ENCODE measurements at regions not wholly inside any gene's neighbourhood (a gene's known extent, or its start where the extent isn't known, plus 50 kb on each side); places are given as distances from the start of the nearest gene placed in this dataset.
"Not testable (repeated sequence)": the region's sequence is repeated elsewhere in the genome, so short reads cannot be mapped to it uniquely, and the experiment has no call there.

GRCh38 chr5:109992264-109992915 is 302.7 kb downstream of the MAN2A1 start:
- no peak for DNase-seq

DNA sequence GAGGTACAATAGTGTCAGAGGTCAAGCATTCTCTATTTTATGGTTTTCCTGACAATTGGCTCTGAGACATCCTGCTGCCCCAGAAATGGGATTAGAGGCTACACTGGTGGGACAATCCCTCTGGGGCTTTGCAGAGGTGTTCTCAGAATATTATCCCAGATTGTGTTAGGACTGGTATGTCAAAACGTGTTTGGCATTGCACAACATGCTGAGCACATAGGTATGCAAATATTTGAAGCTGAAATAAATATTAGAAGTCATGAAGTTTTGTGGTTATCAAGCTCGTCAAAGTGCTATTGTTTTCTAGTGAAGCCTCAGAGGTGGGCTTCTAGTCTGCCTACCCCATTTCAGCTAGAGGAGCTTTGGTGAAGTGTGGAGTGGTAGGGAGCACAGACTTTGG is 304.4 kb downstream of the MAN2A1 start:
- DNase-seq = no peak

GRCh38 chr5:109996246-109996645 is 306.5 kb downstream of the MAN2A1 start:
- DNase-seq = no peak

- no peak for DNase-seq
These were observed 307.4 kb downstream of the MAN2A1 start for GRCh38 chr5:109997161-109997560.

DNA sequence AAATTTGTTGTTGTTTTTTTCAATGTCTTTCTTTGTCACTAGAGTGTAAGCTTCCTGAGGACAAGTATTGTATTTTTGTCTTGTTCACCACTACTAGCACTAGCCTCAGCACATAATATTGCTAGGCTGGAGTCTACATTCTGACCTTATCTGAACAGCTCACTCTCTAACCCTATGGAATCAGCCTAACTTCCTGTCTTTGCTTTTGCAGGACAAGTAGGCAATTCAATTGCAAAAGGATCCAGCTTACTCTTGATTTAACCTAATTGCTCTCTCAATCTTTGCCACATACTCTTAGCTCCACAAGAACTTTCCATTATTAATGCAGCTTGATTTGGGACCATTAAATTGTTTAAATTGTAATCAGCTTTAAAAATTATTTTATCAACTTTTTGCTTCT is 308.5 kb downstream of the MAN2A1 start:
- DNase-seq = no peak

DNA sequence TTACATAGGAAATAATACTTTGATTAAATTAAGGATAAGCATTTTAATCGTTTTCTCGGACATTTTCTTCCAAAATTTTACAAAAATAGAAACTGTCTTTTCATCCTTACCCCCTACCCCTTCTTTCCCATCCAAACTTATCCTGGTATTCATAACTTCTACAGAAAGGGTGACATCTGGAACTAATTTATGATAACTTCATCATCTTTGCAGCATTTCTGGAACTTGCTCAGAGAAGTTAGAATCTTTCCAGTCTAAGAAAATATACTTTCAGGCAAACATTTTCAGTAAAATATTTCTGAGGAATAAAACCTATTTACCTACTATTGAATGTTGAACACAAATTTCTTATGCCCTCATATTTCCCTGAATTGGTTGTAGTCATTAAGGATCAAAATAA is 309.0 kb downstream of the MAN2A1 start:
- DNase-seq = no peak

- no peak for DNase-seq
These were observed 311.9 kb downstream of the MAN2A1 start for GRCh38 chr5:110001648-110002047.

- DNase-seq = no peak
These were observed 312.9 kb downstream of the MAN2A1 start for GRCh38 chr5:110002652-110003051.

DNA sequence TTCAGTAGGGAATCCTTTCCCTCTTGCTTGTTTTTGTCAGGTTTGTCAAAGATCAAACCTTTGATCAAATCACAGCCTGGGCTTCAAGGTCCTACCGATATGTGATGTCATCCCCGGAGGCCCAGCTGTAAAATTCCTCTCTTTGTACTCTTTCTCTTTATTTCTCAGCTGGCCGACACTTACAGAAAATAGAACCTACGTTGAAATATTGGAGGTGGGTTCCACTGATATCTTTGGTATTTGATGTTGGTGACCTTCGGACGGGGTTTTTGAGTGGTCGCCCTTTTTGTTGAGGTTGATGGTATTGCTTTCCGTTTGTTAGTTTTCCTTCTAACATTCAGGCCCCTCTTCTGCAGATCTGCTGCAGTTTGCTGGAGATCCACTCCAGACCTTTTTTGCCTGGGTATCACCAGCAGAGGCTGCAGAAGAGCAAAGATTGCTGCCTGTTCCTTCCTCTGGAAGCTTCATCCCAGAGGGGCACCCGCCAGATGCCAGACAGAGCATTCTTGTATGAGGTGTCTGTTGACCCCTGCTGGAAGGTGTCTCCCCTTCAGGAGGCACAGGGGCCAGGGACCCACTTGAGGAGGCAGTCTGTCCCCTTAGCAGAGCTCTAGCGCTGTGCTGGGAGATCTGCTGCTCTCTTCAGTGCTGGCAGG is 316.3 kb downstream of the MAN2A1 start:
- not testable (repeated sequence) for DNase-seq

DNA sequence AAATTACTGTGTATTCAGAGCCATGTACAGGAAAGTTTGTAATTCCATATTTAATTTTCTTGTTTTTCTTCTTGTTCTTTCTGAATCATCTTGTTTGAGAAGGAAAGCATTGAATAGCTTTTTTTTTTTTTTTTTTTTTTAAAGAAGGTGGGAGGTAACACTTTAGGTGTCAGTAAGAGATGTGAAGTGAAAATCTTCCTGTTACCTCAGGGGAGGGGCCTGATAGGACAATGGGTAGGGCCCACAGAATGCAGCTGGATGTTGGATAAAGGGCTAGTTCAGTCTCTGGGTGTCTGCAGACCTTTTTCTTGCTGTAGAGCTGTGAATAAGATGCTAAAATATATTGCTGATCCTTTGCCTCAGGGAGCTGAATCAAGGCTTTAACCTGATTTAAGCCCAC is 317.4 kb downstream of the MAN2A1 start:
- no peak for DNase-seq

DNA sequence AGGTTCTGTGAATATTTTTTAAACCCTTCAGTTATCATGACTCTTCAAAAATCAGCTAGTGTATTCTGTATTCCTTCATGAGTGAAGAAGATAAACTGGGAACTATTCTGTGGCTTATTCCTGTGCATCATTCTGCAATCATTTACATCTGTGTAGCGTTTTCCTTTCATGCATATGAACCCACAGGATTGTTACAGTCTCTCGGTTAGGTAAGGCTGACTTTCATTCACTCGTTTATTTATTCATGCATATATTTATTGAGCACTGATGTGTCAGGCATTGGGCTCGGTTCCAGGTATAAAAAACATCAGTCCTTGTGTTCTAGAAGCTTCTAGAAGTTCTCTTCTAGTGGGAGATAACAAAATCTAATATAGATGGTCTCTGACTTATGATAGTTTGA is 318.4 kb downstream of the MAN2A1 start:
- DNase-seq = no peak

DNA sequence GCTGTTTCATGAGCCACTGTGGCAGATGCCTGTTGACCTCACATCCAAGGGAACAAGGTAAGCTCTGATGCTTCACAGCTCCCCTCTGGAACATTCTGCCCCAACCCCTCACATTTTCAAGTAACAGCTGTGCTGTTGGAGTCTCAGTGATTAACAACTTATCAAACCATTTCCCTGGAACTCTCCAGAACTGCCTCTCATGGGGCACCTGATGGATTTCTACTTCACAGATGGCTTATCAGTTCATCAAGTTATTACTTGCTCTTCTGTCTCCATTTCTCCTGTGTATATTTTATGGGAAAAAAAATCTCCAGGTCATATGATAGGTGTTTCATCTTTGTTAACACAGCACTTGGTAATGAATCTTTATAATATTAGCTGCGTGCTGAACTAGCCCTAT is 322.4 kb downstream of the MAN2A1 start:
- DNase-seq = no peak

DNA sequence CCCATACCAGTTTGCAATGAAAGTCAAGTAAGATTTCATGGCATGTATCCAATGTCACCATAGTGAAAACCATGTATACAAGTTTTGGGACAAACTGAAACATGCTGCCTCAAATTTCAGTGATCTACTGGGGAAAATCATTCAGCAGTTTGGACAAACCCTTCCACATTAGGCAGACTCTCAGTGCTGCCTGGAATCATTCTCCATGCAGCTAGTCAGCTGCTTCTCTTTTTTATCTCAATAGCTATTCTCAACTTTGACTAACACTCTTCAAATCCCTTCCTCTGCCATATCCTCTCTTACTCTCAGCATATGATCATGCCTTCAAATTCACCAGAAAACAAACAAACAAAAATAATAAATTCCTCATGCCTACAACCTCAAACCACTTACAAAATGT is 323.3 kb downstream of the MAN2A1 start:
- DNase-seq = no peak

DNA sequence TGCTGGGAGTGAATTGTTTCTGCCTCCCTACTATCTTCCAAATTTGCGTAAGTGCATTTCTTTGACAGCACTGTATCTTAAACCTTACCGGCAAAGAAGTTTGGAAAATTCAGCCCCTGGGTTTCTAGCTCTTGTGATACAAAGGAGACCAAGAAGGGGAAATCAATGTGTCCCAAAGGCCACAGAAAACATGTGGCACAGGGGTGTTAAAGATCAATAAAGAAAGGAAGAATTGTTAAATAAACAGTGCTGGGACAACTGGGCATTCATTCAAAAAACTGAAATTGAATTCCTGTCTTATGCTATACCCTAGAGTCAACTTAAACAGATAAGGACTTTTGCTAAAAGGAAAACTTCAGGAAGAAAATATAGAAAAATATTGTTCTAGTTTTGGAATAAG is 328.1 kb downstream of the MAN2A1 start:
- no peak for DNase-seq

- DNase-seq = no peak
These were observed 328.8 kb downstream of the MAN2A1 start for GRCh38 chr5:110018509-110018908.

DNA sequence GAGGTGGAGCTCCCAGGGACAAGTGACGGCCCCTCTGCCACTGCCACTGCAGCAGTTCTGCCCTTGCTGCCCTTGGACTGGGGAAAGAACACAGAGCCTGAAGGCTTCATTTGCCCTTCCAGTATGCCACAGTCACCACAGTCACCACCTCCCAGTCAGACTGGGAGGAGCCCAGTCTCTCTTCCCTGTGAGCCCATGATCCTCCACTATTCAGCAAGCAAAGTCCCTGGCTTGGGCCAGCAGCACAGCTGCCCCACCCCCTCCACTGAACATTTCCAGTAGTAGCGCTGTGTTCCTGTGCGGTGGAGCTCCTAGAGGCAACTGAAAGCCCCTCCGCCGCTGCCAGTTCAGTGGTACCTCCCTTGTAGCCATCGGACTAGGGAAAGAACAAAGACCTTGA is 329.4 kb downstream of the MAN2A1 start:
- DNase-seq = no peak

- no peak for DNase-seq
These were observed 330.1 kb downstream of the MAN2A1 start for GRCh38 chr5:110019780-110020179.

GRCh38 chr5:110021251-110021650 is 331.5 kb downstream of the MAN2A1 start:
- no peak for DNase-seq

DNA sequence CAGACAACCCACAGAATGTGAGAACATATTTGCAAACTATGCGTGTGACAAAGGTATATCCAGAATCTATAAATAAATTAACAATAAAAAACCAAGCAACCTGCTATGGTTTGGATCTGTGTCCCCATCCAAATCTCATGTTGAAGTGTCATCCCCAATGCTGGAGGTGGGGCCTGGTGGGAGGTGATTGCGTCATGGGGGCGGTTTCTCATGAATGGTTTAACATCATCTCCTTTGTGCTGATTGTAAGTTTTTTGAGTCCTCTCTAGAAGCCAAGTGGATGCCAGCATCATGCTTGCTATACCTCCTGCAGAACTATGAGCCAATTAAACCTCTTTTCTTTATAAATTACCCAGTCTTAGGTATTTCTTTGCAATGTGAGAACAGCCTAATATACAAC is 335.4 kb downstream of the MAN2A1 start:
- DNase-seq = no peak

GRCh38 chr5:110027527-110028322 is 338.0 kb downstream of the MAN2A1 start:
- DNase-seq = no peak

DNA sequence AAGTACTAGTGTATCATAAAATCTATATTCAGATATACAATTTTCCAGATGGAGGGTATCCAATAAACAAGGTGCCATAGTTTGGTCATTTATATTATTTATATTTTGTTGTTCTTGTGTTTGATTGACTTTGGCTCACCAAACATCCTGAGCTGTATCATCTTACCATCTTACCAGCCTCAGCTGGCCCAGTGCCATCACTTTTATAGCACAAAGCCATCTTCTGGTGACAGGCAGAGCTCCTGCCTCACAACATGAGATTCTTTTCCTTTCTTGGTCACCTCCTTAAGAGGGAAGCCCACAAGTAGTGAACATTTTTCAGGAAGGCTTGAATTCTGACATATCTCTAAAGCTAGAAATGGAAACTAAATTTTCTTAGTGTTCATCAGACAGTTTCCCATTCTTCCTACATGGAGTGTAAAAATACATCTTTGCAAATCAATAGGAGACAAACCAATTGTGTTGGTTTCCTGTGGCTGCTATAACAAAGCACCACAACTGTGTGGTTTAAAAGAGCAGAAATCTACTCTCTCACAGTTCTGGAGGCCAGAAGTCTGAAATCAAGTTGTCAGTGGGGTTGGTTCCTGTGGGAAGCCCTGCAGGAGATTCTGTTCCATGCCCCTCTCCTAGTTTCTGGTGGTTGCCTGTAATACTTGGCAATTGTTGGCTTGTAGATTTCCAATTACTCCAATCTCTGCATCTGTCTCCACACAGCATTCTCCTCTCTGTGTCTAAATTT is 341.8 kb downstream of the MAN2A1 start:
- no peak for DNase-seq

GRCh38 chr5:110032376-110032775 is 342.6 kb downstream of the MAN2A1 start:
- DNase-seq = no peak

GRCh38 chr5:110034056-110034600 is 344.4 kb downstream of the MAN2A1 start:
- DNase-seq = no peak
